Vagina (tissue), 2 donors: ENCODE measurements at regions not wholly inside any gene's neighbourhood (a gene's known extent, or its start where the extent isn't known, plus 50 kb on each side); places are given as distances from the start of the nearest gene placed in this dataset.
A peak's percentile ranks its signal among the peaks of the same experiment; 100 is the strongest.

Experiments used
- POLR2A ChIP-seq, 2 donors: fragments of 450-650 bp; IDR thresholded peaks; one replicate each; pipeline ENCODE4 v1.6.1; 2017; ENCODE audit warnings: antibody characterized with exemption in 2 of 2, mild to moderate bottlenecking in 2 of 2, moderate library complexity in 2 of 2
- TF ChIP-seq, protein P1 (sequence below), 3 experiments: fragments of 450-650 bp in 2 of 3; fragments of 200-600 bp in 1 of 3; sonication (generic) in 1 of 3; IDR thresholded peaks; one replicate each; pipeline ENCODE4 v1.5.1; 2017 to 2019; ENCODE audit warnings: antibody characterized with exemption in 3 of 3, mild to moderate bottlenecking in 2 of 3, moderate library complexity in 2 of 3

DNA sequence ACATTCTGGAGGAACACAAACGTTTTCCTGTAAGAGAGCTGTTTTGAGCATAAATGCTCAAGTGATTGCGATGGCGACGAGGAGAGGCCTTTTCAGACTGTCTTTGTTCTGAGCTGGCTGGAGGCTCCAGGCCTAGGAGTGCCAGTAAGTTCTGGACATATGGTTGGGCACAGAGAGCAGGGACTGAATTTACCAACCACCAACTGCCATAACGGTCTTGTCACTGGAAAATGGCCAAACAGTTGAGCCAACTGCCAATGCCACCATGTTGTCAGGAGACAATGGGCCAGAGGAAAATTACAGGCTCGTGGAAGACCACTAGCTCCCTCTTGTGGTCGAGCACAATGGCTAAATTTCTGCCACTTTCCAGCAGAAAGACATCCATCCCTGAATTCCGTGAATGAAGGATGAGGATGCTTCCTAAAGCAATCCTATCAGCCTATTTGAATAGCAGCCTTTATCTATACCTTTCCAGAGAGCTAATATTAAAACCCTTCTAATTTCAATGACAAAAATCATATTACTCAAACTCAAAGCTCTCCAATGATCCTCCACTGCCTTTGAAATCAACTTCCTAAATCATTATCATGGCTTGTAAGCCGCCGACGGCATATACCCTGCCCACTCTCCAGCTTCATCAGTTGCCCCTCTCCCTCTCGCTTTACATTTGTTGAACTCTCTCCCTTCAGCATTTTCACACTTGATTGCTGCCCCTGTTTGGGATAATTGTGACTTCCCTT lies 66.9 kb upstream of the GLIS3 start:
- TF ChIP-seq POLR2A (IDR thresholded peaks at IDR 0.05) = no peak
- TF ChIP-seq, protein P1, sequence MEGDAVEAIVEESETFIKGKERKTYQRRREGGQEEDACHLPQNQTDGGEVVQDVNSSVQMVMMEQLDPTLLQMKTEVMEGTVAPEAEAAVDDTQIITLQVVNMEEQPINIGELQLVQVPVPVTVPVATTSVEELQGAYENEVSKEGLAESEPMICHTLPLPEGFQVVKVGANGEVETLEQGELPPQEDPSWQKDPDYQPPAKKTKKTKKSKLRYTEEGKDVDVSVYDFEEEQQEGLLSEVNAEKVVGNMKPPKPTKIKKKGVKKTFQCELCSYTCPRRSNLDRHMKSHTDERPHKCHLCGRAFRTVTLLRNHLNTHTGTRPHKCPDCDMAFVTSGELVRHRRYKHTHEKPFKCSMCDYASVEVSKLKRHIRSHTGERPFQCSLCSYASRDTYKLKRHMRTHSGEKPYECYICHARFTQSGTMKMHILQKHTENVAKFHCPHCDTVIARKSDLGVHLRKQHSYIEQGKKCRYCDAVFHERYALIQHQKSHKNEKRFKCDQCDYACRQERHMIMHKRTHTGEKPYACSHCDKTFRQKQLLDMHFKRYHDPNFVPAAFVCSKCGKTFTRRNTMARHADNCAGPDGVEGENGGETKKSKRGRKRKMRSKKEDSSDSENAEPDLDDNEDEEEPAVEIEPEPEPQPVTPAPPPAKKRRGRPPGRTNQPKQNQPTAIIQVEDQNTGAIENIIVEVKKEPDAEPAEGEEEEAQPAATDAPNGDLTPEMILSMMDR (IDR thresholded peaks at IDR 0.05) = peak in 1 of 3 experiments; percentile 23
